Esophagus (tissue), 2 donors: ENCODE measurements at regions not wholly inside any gene's neighbourhood (a gene's known extent, or its start where the extent isn't known, plus 50 kb on each side); places are given as distances from the start of the nearest gene placed in this dataset.

Experiments
- H3K27ac ChIP-seq, 2 donors: one replicate each; pipeline ENCODE4 v1.5.1; 2013; ENCODE audit warnings: low read depth in 2 of 2, mild to moderate bottlenecking in 2 of 2, inconsistent platforms in 1 of 2, low read length in 1 of 2, moderate library complexity in 1 of 2
- H3K27me3 ChIP-seq, 2 donors: one replicate each; pipeline ENCODE4 v1.6.1; 2013; ENCODE audit warnings: low read length in 2 of 2, control low read depth in 1 of 2, mild to moderate bottlenecking in 1 of 2; ENCODE audit not compliant: insufficient read depth in 2 of 2, control insufficient read depth in 1 of 2
- H3K36me3 ChIP-seq, 2 donors: one replicate each; pipeline ENCODE4 v1.6.1; 2013; ENCODE audit warnings: low read length in 1 of 2; ENCODE audit not compliant: control insufficient read depth in 2 of 2, insufficient read depth in 2 of 2
- H3K4me1 ChIP-seq, 2 donors: one replicate each; pipeline ENCODE4 v1.6.1; 2013; ENCODE audit warnings: low read length in 1 of 2; ENCODE audit not compliant: control insufficient read depth in 2 of 2, insufficient read depth in 2 of 2
- H3K4me3 ChIP-seq, 2 donors: one replicate each; pipeline ENCODE4 v1.5.1; 2013; ENCODE audit warnings: low read length in 2 of 2, mild to moderate bottlenecking in 2 of 2, low read depth in 1 of 2, moderate library complexity in 1 of 2
- H3K9me3 ChIP-seq, 2 donors: one replicate each; pipeline ENCODE4 v1.6.1; 2013; ENCODE audit warnings: mild to moderate bottlenecking in 2 of 2, low read depth in 1 of 2, low read length in 1 of 2, moderate library complexity in 1 of 2; ENCODE audit not compliant: control insufficient read depth in 2 of 2, insufficient read depth in 1 of 2
- WGBS, 2 donors: extraction: QIAGEN DNeasy Blood & Tissue Kit; methylation state at CpG; one replicate each; pipeline ENCODE4 v1.1.7; 2013; 5-methylcytosine and 5-hydroxymethylcytosine counted together
- donor health status: healthy with polysubstance abuse.
- donor health status: Bipolar disorder and iron deficiency.

- peaks cover 0 to 3% of the 10 kb centered on the region in 2 donors for H3K9me3 ChIP-seq
- H3K36me3 ChIP-seq = no peaks in the 10 kb centered on the region
- no peaks in the 10 kb centered on the region for H3K27me3 ChIP-seq
- no peak overlapping the region for H3K4me3 ChIP-seq
- WGBS, 2 donors = 69 to 72% methylated on average over 8 of the region's 8 CpGs
- H3K27ac ChIP-seq = no peak overlapping the region
- H3K4me1 ChIP-seq = no peaks in the 10 kb centered on the region
Observed at GRCh38 chr14:22699801-22700564, 55.8 kb upstream of the OR6J1 start.

DNA sequence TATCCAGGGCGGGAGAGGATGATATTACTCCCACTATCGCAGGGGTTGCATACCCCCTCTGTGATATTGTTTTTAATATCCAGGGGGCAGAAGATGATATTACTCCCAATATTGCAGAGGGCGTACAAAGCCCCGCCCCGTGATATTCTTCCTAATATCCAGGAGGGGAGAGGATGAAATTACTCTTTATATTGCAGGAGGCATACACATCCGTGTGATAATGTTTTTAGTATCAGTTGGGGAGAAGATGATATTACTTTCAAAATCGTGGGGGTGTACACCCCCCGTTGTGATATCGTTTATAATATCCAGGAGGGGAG is 52.9 kb upstream of the OXA1L start:
- WGBS, 2 donors = 66 to 70% methylated on average over 9 of the region's 9 CpGs
- Histone ChIP-seq H3K9me3 (no peaks in the 10 kb centered on the region), H3K4me1 (no peaks in the 10 kb centered on the region), H3K36me3 (no peaks in the 10 kb centered on the region), H3K27ac (no peak overlapping the region), H3K4me3 (peak overlapping the region in 1 of 2 donors; percentile 15), H3K27me3 (peaks cover 0 to 3% of the 10 kb centered on the region in 2 donors)

DNA sequence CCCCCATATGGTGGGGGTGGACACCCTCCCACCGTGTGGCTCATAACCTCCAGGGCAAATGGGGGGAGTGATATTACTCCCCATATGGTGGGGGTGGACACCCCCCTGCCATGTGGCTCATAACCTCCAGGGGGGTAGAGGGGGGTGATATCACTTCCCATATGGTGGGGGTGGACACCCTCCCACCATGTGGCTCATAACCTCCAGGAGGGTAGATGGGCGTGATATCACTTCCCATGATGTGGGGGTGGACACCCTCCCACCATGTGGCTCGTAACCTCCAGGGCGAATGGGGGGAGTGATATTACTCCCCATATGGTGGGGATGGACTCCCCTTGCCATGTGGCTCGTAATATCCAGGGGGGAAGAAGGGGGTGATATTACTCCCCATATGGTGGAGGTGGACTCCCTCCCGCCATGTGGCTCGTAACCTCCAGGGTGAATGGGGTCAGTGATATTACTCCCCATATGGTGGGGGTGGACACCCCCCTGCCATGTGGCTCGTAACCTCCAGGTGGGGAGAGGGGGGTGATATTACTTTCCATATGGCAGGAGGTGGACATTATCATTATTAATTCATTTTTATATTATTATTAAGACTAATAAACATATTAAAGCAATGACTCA is 51.2 kb upstream of the OXA1L start:
- 72 to 74% methylated on average over 8 of the region's 8 CpGs for WGBS, 2 donors
- Histone ChIP-seq H3K36me3 (no peaks in the 10 kb centered on the region), H3K4me1 (no peaks in the 10 kb centered on the region), H3K27ac (no peak overlapping the region), H3K4me3 (no peak overlapping the region), H3K9me3 (no peaks in the 10 kb centered on the region), H3K27me3 (no peaks in the 10 kb centered on the region)

DNA sequence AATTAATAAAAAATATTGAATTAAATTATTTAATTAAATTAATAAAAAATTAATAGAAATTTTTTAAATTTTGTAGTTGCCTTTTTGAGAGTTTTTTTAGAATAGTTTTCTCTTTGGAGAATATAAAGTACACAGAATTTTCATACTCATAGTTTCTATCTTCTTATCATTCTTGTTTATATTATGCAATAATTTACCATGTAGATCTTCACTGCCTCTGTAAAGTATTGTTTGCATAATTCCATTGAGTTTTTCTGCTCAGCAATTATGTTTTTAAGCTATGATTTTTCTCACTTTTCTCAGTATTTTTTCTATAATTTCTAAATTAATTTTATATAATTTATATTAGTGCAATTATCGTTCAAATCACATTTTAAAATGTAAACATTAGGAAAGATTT is 50.6 kb upstream of the OXA1L start:
- 71 to 74% methylated on average over 1 of the region's 1 CpG for WGBS, 2 donors
- Histone ChIP-seq H3K27me3 (no peaks in the 10 kb centered on the region), H3K4me1 (no peaks in the 10 kb centered on the region), H3K9me3 (no peaks in the 10 kb centered on the region), H3K4me3 (no peak overlapping the region), H3K36me3 (no peaks in the 10 kb centered on the region), H3K27ac (no peak overlapping the region)
